ENCODE measurements at regions not wholly inside any gene's neighbourhood (a gene's known extent, or its start where the extent isn't known, plus 50 kb on each side); places are given as distances from the start of the nearest gene placed in this dataset.

- intact Hi-C loops (cut with DNase I), result no loop called here
- Histone ChIP-seq H3K36me3 (no peaks in the 10 kb centered on the region), H3K9me3 (no peaks in the 10 kb centered on the region), H3K4me3 (replicated peaks in 1 of 3) (no peak overlapping the region), H3K4me1 (peaks cover 5 to 9% of the 10 kb centered on the region in 2 donors), H3K27ac (no peak overlapping the region), H3K27me3 (no peaks in the 10 kb centered on the region)
- no peak for TF ChIP-seq CTCF (IDR thresholded peaks at IDR 0.05)
- no peak for TF ChIP-seq POLR2A (IDR thresholded peaks at IDR 0.05)
- no peak for DNase-seq
- 79 to 83% methylated on average over 2 of the region's 2 CpGs for WGBS, 2 donors
These were observed 120.1 kb upstream of the SLC39A10 start for GRCh38 chr2:195536906-195537305.

- 86 to 89% methylated on average over 7 of the region's 7 CpGs for WGBS, 2 donors
- intact Hi-C loops (cut with DNase I), result no loop called here
- Histone ChIP-seq H3K27me3 (no peaks in the 10 kb centered on the region), H3K9me3 (no peaks in the 10 kb centered on the region), H3K27ac (no peak overlapping the region), H3K36me3 (no peaks in the 10 kb centered on the region), H3K4me3 (replicated peaks in 1 of 3) (no peak overlapping the region), H3K4me1 (peaks cover 5 to 17% of the 10 kb centered on the region in 2 donors)
- peak in 1 of 2 donors; percentile 12 for DNase-seq
- TF ChIP-seq CTCF (IDR thresholded peaks at IDR 0.05), result no peak
- TF ChIP-seq POLR2A (IDR thresholded peaks at IDR 0.05), result no peak
These were observed 121.0 kb upstream of the SLC39A10 start for GRCh38 chr2:195535911-195536522.

GRCh38 chr2:195534971-195535370 is 122.1 kb upstream of the SLC39A10 start:
- Histone ChIP-seq H3K9me3 (no peaks in the 10 kb centered on the region), H3K27ac (no peak overlapping the region), H3K4me3 (replicated peaks in 1 of 3) (no peak overlapping the region), H3K27me3 (no peaks in the 10 kb centered on the region), H3K4me1 (peaks cover 5 to 22% of the 10 kb centered on the region in 2 donors), H3K36me3 (no peaks in the 10 kb centered on the region)
- 85% methylated on average over 1 of the region's 1 CpG for WGBS, 2 donors
- no peak for DNase-seq
- no peak for TF ChIP-seq POLR2A (IDR thresholded peaks at IDR 0.05)
- no peak for TF ChIP-seq CTCF (IDR thresholded peaks at IDR 0.05)
- intact Hi-C loops (cut with DNase I), result no loop called here

DNA sequence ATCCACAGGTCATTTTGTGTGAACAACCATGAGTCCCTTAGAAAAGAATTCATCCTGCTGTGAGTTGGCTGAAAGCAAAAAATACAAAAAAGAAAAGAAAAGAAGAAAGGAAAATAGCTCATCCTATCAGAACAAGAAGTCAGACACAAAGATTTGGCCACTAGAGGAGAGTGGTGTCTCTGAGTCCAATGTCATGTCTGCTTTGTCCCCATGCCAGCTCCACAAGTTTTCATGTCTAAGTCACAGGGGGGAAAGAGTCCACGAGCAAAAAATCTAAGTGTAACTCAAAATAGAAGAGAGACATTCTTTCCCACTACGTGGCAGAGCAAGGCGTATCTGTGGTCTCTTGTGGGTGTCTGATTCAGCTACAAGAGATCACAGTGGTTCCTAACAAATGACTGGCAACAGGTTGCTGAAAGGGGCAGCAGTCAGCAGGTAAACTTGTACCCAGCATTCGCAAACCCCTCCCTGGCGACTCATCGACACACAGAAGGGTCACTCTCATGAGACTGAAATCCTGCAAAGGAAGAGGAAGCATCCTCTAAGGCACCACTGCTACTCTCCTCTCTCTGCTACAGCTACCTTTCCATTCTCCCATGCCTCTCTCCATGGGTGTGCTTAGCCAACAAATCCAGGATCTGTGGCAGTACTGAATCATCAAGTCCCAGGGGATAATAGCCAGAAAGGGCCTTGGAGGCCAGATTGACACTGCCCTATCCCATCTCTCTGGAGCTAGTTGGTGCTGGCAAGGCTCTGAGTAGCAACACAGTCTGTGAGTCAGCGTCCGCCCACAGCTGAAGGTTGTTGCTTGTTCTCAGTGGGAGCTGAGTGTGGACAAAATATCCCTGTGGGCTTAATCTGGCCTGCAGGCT is 123.0 kb upstream of the SLC39A10 start:
- intact Hi-C loops (cut with DNase I), result no loop called here
- peak; percentile 14 to 17 for DNase-seq
- TF ChIP-seq POLR2A (IDR thresholded peaks at IDR 0.05) (no peak), CTCF (IDR thresholded peaks at IDR 0.05) (peak in 1 of 6 experiments; percentile 22)
- WGBS, 2 donors, result 67 to 73% methylated on average over 8 of the region's 8 CpGs
- H3K4me1 ChIP-seq, result peaks cover 5 to 22% of the 10 kb centered on the region in 2 donors
- no peak overlapping the region for H3K4me3 ChIP-seq (replicated peaks in 1 of 3)
- H3K9me3 ChIP-seq, result no peaks in the 10 kb centered on the region
- peak overlapping the region; percentile 8 to 59 (median 53) for H3K27ac ChIP-seq
- no peaks in the 10 kb centered on the region for H3K36me3 ChIP-seq
- no peaks in the 10 kb centered on the region for H3K27me3 ChIP-seq
